Mesendoderm (in vitro differentiated cells): ENCODE measurements at regions not wholly inside any gene's neighbourhood (a gene's known extent, or its start where the extent isn't known, plus 50 kb on each side); places are given as distances from the start of the nearest gene placed in this dataset.

Experiments used
- DNase-seq: peaks from one replicate; pipeline ENCODE4 v3.0.0; 2013
- H2AK5ac ChIP-seq: 2 replicates; pipeline ENCODE4 v1.6.1; 2013; ENCODE audit warnings: low read length, inconsistent platforms
- H2BK120ac ChIP-seq: 2 replicates; pipeline ENCODE4 v1.6.1; 2013; ENCODE audit warnings: low read depth, mild to moderate bottlenecking, low read length, moderate library complexity, mixed read lengths
- H2BK15ac ChIP-seq: replicated peaks from 2 replicates; pipeline ENCODE4 v1.6.1; 2013; ENCODE audit warnings: low read depth, mild to moderate bottlenecking, moderate library complexity
- H2BK5ac ChIP-seq: 2 replicates; pipeline ENCODE4 v1.6.1; 2013; ENCODE audit warnings: low read length, inconsistent platforms
- H3K18ac ChIP-seq: 2 replicates; pipeline ENCODE4 v1.6.1; 2013; ENCODE audit warnings: mild to moderate bottlenecking, low read length, mixed read lengths
- H3K23ac ChIP-seq: one replicate; pipeline ENCODE4 v1.6.1; 2013; ENCODE audit warnings: low read length
- H3K27ac ChIP-seq: 2 replicates; pipeline ENCODE4 v1.5.1; 2013; ENCODE audit warnings: low read depth, mild to moderate bottlenecking, inconsistent platforms, low read length, moderate library complexity
- H3K27me3 ChIP-seq: 2 replicates; pipeline ENCODE4 v1.6.1; 2013; ENCODE audit warnings: low read length, control low read depth, mild to moderate bottlenecking, inconsistent platforms; ENCODE audit not compliant: insufficient read depth, poor library complexity
- H3K36me3 ChIP-seq: 2 replicates; pipeline ENCODE4 v1.6.1; 2013; ENCODE audit warnings: low read length, inconsistent platforms; ENCODE audit not compliant: control insufficient read depth, insufficient read depth
- H3K4ac ChIP-seq: one replicate; pipeline ENCODE4 v1.6.1; 2013; ENCODE audit warnings: low read depth, mild to moderate bottlenecking, low read length, moderate library complexity
- H3K4me1 ChIP-seq: 2 replicates; pipeline ENCODE4 v1.6.1; 2013; ENCODE audit warnings: low read depth, low read length, inconsistent platforms; ENCODE audit not compliant: control insufficient read depth
- H3K4me2 ChIP-seq: 2 replicates; pipeline ENCODE4 v1.6.1; 2013; ENCODE audit warnings: low read length
- H3K4me3 ChIP-seq: 2 replicates; pipeline ENCODE4 v1.5.1; 2013; ENCODE audit warnings: mild to moderate bottlenecking, low read length
- H3K56ac ChIP-seq: one replicate; pipeline ENCODE4 v1.6.1; 2013; ENCODE audit warnings: low read length
- H3K79me1 ChIP-seq: 2 replicates; pipeline ENCODE4 v1.6.1; 2013; ENCODE audit warnings: low read length, inconsistent platforms
- H3K79me2 ChIP-seq: 2 replicates; pipeline ENCODE4 v1.6.1; 2013; ENCODE audit warnings: mild to moderate bottlenecking, low read length; ENCODE audit not compliant: control insufficient read depth, insufficient read depth
- H3K9ac ChIP-seq: 2 replicates; pipeline ENCODE4 v1.6.1; 2013; ENCODE audit warnings: low read length, inconsistent platforms
- H4K5ac ChIP-seq: one replicate; pipeline ENCODE4 v1.6.1; 2013; ENCODE audit warnings: low read length
- H4K8ac ChIP-seq: one replicate; pipeline ENCODE4 v1.6.1; 2013; ENCODE audit warnings: low read depth, mild to moderate bottlenecking, control low read depth, low read length, moderate library complexity
- WGBS: extraction: QIAGEN DNeasy Blood & Tissue Kit; methylation state at CpG from one replicate; pipeline ENCODE4 v1.1.7; 2013; ENCODE audit warnings: low lambda C conversion rate, missing lambda C conversion rate; ENCODE audit not compliant: insufficient coverage; ENCODE audit errors: extremely low coverage; 5-methylcytosine and 5-hydroxymethylcytosine counted together

DNA sequence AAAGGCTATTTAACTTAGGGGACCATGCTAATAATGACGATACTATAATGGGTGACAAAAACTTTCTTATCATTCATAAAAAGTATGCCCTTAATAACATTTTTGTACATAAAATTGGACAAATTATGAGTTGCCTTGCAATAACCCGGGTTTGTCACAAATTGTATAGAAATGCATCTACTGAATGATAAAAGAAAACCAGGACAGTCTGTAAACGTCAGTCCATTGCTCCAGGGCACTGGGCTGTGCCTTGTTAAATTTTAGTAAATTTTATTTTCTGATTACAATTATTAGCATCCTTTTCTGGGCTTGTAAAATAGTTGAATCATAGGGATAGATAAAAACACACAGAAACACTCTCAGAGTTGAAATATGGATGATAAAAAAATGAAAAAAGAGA, 778.3 kb downstream of the RAPGEF2 start:
- H3K4me2 ChIP-seq, result no peak overlapping the region
- no peaks in the 10 kb centered on the region for H3K79me2 ChIP-seq
- H2AK5ac ChIP-seq, result no peak overlapping the region
- H3K27me3 ChIP-seq, result no peaks in the 10 kb centered on the region
- H3K4ac ChIP-seq, result no peak overlapping the region
- no peak overlapping the region for H2BK5ac ChIP-seq
- no peak overlapping the region for H2BK15ac ChIP-seq
- DNase-seq, result no peak
- WGBS, result no CpG with 5 or more reads among the region's 3 CpGs
- H3K18ac ChIP-seq, result no peak overlapping the region
- no peak overlapping the region for H2BK120ac ChIP-seq
- no peak overlapping the region for H4K8ac ChIP-seq
- H3K4me3 ChIP-seq, result no peak overlapping the region
- no peaks in the 10 kb centered on the region for H3K79me1 ChIP-seq
- no peaks in the 10 kb centered on the region for H3K36me3 ChIP-seq
- no peak overlapping the region for H3K9ac ChIP-seq
- H3K4me1 ChIP-seq, result no peaks in the 10 kb centered on the region
- no peak overlapping the region for H3K56ac ChIP-seq
- H3K23ac ChIP-seq, result no peak overlapping the region
- no peak overlapping the region for H4K5ac ChIP-seq
- H3K27ac ChIP-seq, result no peak overlapping the region

DNA sequence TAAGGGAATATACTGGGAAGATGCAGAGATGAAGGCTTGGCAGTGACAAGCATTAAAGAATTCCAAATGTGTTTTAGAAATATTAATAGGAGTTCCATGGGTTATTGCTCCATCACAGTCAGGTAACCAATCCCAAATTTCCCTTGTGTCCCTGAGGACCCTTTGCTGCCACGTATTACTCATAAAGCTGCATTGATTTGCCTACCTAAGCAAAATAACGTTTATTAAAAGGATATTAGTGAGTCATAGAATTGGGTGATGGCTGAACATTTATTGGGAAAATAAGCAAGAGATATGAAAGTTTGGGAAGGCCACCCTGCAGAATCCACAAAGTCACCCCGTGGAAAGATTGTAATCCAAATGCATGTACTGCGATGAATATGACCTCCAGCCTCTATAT, 782.1 kb downstream of the RAPGEF2 start:
- Histone ChIP-seq H3K79me1 (no peaks in the 10 kb centered on the region), H3K56ac (no peak overlapping the region), H2BK120ac (no peak overlapping the region), H3K4me2 (no peak overlapping the region), H3K4ac (no peak overlapping the region), H4K8ac (no peak overlapping the region), H3K27me3 (no peaks in the 10 kb centered on the region), H3K23ac (no peak overlapping the region), H2AK5ac (no peak overlapping the region), H3K4me3 (no peak overlapping the region), H3K27ac (no peak overlapping the region), H3K18ac (no peak overlapping the region), H4K5ac (no peak overlapping the region), H2BK5ac (no peak overlapping the region), H3K36me3 (no peaks in the 10 kb centered on the region), H3K79me2 (no peaks in the 10 kb centered on the region), H2BK15ac (no peak overlapping the region), H3K9ac (no peak overlapping the region), H3K4me1 (no peaks in the 10 kb centered on the region)
- WGBS, result no CpG with 5 or more reads among the region's 4 CpGs
- DNase-seq, result no peak

DNA sequence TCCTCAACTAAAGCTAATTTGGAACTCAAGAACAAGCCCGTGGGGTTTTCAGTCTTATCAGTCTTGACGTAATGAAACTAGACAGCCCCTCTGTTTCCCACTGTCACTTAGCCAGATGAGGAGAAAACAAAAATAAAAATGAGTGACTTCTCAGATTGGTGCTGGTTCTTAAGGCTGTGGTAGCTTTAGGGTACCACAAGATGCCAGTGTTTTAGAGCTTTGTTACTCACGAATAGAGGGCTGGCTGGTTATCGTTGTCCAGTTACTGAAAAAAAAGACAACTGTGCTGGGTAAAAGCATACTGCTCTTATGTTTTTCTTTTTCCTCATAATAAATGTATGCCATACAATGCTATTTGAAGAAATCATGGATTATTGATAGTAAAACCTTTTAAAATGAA, 796.7 kb downstream of the RAPGEF2 start:
- Histone ChIP-seq H4K5ac (no peak overlapping the region), H3K79me1 (no peaks in the 10 kb centered on the region), H3K4me2 (no peak overlapping the region), H2BK15ac (no peak overlapping the region), H2BK5ac (no peak overlapping the region), H3K4me1 (no peaks in the 10 kb centered on the region), H3K27ac (no peak overlapping the region), H3K4me3 (no peak overlapping the region), H3K23ac (no peak overlapping the region), H3K4ac (no peak overlapping the region), H3K27me3 (no peaks in the 10 kb centered on the region), H3K18ac (no peak overlapping the region), H2AK5ac (no peak overlapping the region), H3K9ac (no peak overlapping the region), H2BK120ac (no peak overlapping the region), H4K8ac (no peak overlapping the region), H3K36me3 (no peaks in the 10 kb centered on the region), H3K56ac (no peak overlapping the region), H3K79me2 (no peaks in the 10 kb centered on the region)
- peak; percentile 12 for DNase-seq
- no CpG with 5 or more reads among the region's 4 CpGs for WGBS

DNA sequence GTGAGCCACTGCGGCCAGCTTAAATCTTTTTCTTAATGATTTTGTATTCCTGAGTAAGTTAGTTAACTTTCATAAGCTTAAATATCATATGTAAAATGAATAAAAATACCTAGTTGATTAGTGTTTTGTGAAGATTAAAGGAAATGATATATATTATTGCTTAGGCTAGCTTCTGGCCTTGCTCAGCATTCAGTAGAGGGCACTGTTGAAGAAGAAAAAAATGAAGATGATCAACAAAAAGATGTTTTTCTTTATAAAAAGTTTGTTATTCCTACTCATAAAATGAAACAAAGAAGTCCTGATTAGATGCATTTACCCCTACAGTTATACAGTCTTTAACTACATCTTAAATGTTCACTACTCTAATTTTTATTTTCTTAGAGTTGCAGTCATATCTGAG, 797.7 kb downstream of the RAPGEF2 start:
- no peak overlapping the region for H3K4me2 ChIP-seq
- no peaks in the 10 kb centered on the region for H3K4me1 ChIP-seq
- H3K23ac ChIP-seq, result no peak overlapping the region
- H3K36me3 ChIP-seq, result no peaks in the 10 kb centered on the region
- no peak overlapping the region for H3K27ac ChIP-seq
- no peaks in the 10 kb centered on the region for H3K79me2 ChIP-seq
- H2AK5ac ChIP-seq, result no peak overlapping the region
- H3K4me3 ChIP-seq, result no peak overlapping the region
- no peak overlapping the region for H2BK15ac ChIP-seq
- no peak overlapping the region for H2BK5ac ChIP-seq
- DNase-seq, result no peak
- H4K8ac ChIP-seq, result no peak overlapping the region
- no peak overlapping the region for H3K9ac ChIP-seq
- no peak overlapping the region for H2BK120ac ChIP-seq
- no peaks in the 10 kb centered on the region for H3K79me1 ChIP-seq
- H4K5ac ChIP-seq, result no peak overlapping the region
- no peak overlapping the region for H3K18ac ChIP-seq
- no peaks in the 10 kb centered on the region for H3K27me3 ChIP-seq
- H3K56ac ChIP-seq, result no peak overlapping the region
- WGBS, result no CpG with 5 or more reads among the region's 1 CpG
- H3K4ac ChIP-seq, result no peak overlapping the region

DNA sequence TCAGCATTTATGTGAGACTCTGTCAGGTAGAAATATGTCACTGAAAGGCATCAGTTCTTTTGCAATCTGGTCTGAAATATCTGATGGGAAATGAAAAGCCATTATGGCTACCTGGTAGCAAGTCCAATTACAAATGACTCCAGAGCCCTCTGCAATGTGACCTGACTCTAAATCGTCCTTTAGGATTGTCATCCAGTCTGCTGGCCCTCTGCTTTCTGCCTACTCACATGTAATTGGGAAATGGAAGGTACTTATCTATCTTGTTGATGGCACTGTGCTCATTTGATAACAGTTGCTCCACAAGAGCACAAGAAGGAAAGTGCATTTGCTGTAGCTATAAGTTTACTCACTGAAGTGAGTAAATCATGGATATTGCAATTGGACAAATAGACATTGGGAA, 799.8 kb downstream of the RAPGEF2 start:
- WGBS, result no CpG with 5 or more reads among the region's 1 CpG
- Histone ChIP-seq H3K4me2 (no peak overlapping the region), H3K9ac (no peak overlapping the region), H4K5ac (no peak overlapping the region), H3K27ac (no peak overlapping the region), H3K4me1 (no peaks in the 10 kb centered on the region), H2AK5ac (no peak overlapping the region), H3K4ac (no peak overlapping the region), H3K56ac (no peak overlapping the region), H3K79me2 (no peaks in the 10 kb centered on the region), H3K27me3 (no peaks in the 10 kb centered on the region), H3K79me1 (no peaks in the 10 kb centered on the region), H3K23ac (no peak overlapping the region), H2BK15ac (no peak overlapping the region), H4K8ac (no peak overlapping the region), H2BK120ac (no peak overlapping the region), H3K4me3 (no peak overlapping the region), H2BK5ac (no peak overlapping the region), H3K36me3 (no peaks in the 10 kb centered on the region), H3K18ac (no peak overlapping the region)
- no peak for DNase-seq

DNA sequence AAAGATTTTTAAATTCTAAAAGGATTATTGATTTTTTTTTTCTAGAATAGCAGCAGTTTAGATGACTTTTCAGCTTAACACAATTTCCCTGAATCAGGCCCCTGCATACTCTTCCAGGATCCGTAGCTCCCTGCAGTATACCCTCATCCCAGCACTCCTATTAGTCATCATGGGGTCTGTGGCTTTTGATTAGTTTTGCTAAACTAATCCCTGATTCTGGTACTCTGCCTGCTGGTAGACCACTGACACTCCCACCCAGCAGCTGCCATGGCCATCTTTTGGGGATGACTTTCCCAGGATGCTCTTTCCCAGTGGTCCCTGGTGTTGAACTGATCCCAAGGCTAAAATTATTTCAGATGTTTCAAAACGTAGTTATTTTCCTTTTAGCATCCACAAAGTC, 802.0 kb downstream of the RAPGEF2 start:
- no peaks in the 10 kb centered on the region for H3K4me1 ChIP-seq
- H3K4me3 ChIP-seq, result no peak overlapping the region
- H3K9ac ChIP-seq, result no peak overlapping the region
- H3K56ac ChIP-seq, result no peak overlapping the region
- H3K27me3 ChIP-seq, result no peaks in the 10 kb centered on the region
- H3K4me2 ChIP-seq, result no peak overlapping the region
- DNase-seq, result no peak
- no peak overlapping the region for H2BK15ac ChIP-seq
- no peaks in the 10 kb centered on the region for H3K36me3 ChIP-seq
- no peak overlapping the region for H3K23ac ChIP-seq
- H4K5ac ChIP-seq, result no peak overlapping the region
- H2AK5ac ChIP-seq, result no peak overlapping the region
- no peak overlapping the region for H3K4ac ChIP-seq
- no peaks in the 10 kb centered on the region for H3K79me2 ChIP-seq
- no peaks in the 10 kb centered on the region for H3K79me1 ChIP-seq
- no peak overlapping the region for H3K27ac ChIP-seq
- no CpG with 5 or more reads among the region's 2 CpGs for WGBS
- H2BK5ac ChIP-seq, result no peak overlapping the region
- no peak overlapping the region for H3K18ac ChIP-seq
- no peak overlapping the region for H2BK120ac ChIP-seq
- no peak overlapping the region for H4K8ac ChIP-seq
